NCI-H82 (cell line): ENCODE measurements at regions not wholly inside any gene's neighbourhood (a gene's known extent, or its start where the extent isn't known, plus 50 kb on each side); places are given as distances from the start of the nearest gene placed in this dataset.

ENCODE experiments used
- DNase-seq: peaks from one replicate; lab custom pipeline; 2025; lab: John Stamatoyannopoulos, UW

DNA sequence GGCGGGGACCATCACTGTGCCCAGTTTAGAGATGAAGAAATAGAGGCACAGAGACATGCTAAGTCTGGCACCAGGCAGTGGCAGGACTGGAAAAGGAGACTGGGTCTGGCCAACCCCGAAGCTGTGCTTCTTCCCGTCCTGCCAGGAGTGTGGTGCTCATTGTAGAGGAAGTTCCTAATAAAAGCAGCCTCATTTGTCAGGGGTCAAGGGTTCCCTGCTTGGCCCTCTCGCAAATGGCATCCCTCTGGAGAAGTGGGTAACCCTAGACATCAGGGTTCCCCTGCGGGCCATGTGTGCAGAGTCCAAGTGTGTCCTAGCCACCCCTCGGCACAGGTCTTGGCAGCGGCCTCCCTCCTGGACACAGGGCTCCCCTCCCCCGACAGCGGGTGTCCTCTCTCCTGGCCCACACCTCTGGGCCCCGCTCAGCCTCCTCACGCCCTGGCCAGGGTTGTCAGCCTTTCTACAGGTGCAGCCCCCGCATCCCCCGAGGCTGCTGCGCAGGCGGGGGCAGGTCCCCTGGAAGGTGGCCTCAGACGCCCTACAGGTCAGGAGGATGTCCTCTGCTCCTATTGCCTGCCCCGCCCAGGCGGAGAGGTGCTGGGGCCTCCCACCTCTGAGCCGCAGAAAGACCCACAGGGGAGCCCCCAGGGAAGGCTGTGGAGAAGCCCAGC is 61.8 kb upstream of the PRR20G start:
- DNase-seq, result no peak

DNA sequence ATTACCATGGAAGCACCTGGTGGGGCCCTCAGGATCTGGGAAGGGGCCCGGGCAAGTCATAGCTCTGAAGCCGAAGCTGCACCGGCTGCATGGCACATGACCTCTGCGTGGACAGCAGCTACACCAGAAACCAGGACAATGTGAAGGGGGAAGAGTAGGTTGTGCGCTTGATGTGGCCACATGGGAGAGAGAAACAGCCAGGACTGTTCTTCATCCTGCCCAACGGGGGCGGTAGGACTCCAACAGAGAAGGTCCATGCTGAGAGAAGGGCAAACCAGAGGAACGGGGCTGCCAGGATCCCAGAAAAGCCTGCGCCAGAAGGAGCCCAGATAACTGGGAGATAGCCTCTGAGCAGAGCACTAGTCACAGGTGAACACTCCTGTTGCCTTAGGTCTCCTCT is 54.9 kb upstream of the PRR20G start:
- no peak for DNase-seq

DNA sequence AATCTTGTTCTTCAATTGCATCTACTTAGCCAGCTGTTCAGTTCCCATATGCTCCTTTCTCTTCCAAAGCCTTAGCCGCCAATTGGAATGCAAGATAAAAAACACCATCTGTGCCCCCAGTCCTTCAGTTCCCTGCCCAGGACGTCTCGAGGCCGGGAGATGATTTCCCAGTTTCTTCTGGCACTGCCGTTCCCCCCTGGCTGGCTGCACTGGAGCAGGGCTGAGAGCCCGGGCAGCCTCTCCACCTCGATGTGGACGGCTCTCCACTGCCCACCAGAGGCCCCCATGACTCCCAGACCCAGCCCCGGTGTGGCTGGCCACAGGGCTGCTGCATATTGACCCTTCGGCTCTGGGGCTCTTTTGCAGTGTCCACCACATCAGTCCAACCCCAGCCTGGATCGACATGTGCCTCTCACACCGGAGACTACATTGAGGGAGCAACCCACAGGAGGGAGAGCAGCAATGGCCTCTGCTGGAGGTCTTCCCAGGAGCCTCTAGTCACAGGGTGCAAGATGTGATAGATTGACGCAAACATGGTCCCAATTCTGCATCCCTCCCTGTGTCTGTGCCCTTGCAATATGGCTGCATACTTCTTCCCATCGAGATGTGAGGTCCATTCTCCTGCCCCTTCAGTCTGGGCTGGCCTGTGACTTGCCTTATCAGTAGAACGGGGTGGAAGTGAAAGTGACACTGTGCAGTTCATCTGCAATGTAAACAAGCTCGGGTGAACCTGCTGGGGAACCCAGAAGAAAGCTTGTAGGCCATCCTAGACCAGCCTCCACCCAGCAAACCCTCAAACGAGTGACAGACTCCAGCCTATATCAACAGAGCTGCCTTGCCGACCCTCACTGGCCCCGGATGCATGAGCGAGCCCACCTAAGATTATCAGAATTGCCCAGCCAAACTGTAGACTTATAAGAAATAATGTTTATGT is 52.3 kb upstream of the PRR20G start:
- peak; percentile 98 for DNase-seq

DNA sequence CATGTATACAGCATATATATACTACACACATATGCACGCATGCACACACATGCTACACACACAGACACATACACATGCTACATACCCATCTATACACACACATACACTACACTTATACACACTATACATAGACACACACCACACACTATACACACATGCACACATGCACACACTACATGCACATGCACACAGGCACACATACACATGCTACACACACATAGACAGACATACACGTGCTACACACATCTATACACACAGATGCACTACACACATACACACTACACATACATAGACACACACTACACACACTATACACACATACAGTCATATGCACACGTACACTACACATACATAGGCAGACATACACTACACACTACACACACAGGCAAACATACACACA is 51.2 kb upstream of the PRR20G start:
- no peak for DNase-seq

DNA sequence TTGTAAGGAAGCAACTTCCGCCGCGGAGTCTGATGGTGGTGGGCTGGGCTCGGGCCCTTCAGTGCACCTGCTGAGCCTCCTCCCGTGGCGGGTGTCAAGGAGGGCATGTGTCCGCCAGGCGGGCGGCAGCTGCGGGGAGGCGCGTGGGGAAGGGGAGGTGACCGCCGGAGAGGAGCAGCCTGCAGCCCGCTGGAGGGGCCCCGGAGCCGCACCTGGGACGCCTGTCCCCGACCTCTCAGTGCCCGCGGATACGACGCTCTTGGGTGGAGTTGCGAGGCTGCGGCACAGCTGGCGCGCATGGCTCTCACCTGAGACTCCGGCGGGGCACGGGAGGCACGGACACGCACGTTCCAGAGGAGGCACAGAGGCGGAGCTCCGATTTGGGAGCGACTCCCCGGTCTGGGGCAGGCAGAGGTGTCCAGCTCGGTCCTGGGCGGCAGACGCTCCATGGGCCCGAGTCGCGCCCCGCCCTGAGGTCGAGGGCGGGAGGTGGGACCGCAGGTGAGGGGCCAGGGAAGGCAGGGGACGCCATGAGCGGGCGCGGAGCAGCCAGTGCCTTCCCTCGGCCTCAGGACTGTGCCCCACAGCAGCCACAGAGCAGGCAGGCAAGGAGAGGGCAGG is 50.2 kb upstream of the PRR20G start:
- no peak for DNase-seq
